ENCODE measurements at regions not wholly inside any gene's neighbourhood (a gene's known extent, or its start where the extent isn't known, plus 50 kb on each side); places are given as distances from the start of the nearest gene placed in this dataset.
"Not testable (repeated sequence)": the region's sequence is repeated elsewhere in the genome, so short reads cannot be mapped to it uniquely, and the experiment has no call there.

DNA sequence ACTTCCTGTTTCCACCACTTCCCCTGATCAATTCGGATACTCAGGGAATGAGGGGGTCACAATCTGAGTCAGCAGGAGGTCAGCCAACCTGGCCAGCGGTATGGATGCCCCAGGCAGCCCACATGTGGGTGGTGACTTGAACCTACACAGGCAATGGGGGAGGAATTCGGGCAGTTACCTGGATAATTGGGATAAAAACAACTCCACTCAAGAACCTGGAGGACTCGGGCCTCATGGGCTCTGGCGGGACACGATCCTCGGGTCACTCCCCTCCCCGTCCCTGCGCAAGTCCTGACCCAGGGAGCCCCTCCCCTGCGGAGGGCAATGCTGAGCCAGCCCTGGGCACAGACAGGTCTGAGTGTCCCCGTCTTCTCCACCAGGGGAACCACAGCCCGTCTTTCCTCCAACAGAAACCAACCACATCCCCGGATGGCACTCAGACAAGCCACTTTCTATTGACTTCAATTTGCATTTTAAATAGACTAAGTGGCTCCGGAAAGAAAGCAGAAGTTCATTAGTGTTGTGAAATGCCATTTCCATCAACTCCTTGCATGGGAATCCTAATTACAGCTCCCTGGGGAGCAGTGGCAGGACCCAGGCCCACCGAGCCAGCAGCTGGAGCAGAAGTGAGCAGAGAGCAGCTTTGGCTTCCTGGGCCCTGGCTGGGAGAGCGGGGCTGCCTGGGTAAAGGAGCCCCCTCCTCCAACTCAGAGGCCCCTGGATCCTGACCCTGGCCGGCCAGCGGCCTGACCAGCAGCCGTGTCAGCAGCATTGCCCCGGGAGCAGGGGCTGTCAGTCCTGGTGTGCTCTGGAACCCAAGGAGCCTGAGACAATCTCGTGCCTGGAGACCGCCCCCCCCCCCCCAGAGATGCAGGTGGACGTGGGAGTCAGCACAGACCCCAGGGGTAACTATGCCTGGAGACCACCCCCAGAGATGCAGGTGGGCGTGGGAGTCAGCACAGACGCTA, 374.1 kb downstream of the ADGRD1 start:
- no peak for FAIRE-seq
- DNase-seq (ENCODE audit: insufficient read length, low spot score) = no peak
- TF ChIP-seq POLR2A (IDR thresholded peaks at IDR 0.05; ENCODE audit: low read depth, low read length) = no peak

GRCh38 chr12:131328861-131329845, 375.4 kb downstream of the ADGRD1 start:
- not testable (repeated sequence) for FAIRE-seq; DNase-seq (ENCODE audit: insufficient read length, low spot score)

- FAIRE-seq = no peak
- no peak for TF ChIP-seq POLR2A (IDR thresholded peaks at IDR 0.05; ENCODE audit: low read depth, low read length)
- DNase-seq (ENCODE audit: insufficient read length, low spot score) = no peak
These were observed 376.6 kb downstream of the ADGRD1 start for GRCh38 chr12:131330106-131330815.

DNA sequence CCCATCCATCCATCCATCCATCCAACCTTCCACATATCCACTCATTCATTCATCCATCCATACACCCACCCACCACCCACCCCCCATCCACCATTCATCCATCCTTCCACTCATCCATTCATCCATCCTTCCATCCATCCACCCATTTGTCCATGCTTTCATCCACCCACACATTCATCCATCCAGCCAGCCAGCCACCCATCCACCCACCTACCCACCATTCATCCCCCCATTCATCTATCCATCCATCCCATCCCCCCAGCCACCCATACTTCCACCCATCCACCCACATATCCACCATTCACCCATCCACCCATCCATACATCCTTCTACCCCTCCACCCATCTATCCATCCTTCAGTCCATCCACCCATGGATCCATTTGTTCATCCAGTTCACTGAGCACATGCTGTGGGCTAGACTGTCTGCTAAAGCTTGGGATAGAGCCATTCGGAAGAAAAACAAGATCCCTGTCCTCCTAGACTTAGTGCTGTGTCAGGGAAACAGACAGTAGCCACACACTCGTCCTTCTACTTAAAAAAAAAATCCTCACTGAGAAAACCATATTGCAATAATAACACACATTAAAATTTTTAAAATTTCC, 377.5 kb downstream of the ADGRD1 start:
- no peak for TF ChIP-seq POLR2A (IDR thresholded peaks at IDR 0.05; ENCODE audit: low read depth, low read length)
- FAIRE-seq = no peak
- no peak for DNase-seq (ENCODE audit: insufficient read length, low spot score)

- TF ChIP-seq POLR2A (IDR thresholded peaks at IDR 0.05; ENCODE audit: low read depth, low read length) = no peak
- FAIRE-seq (no peak), DNase-seq (ENCODE audit: insufficient read length, low spot score) (no peak)
These were observed 378.5 kb downstream of the ADGRD1 start for GRCh38 chr12:131332224-131332623.

GRCh38 chr12:131333136-131333535, 377.8 kb upstream of the SFSWAP start:
- no peak for DNase-seq (ENCODE audit: insufficient read length, low spot score)
- TF ChIP-seq POLR2A (IDR thresholded peaks at IDR 0.05; ENCODE audit: low read depth, low read length) = no peak
- no peak for FAIRE-seq

DNA sequence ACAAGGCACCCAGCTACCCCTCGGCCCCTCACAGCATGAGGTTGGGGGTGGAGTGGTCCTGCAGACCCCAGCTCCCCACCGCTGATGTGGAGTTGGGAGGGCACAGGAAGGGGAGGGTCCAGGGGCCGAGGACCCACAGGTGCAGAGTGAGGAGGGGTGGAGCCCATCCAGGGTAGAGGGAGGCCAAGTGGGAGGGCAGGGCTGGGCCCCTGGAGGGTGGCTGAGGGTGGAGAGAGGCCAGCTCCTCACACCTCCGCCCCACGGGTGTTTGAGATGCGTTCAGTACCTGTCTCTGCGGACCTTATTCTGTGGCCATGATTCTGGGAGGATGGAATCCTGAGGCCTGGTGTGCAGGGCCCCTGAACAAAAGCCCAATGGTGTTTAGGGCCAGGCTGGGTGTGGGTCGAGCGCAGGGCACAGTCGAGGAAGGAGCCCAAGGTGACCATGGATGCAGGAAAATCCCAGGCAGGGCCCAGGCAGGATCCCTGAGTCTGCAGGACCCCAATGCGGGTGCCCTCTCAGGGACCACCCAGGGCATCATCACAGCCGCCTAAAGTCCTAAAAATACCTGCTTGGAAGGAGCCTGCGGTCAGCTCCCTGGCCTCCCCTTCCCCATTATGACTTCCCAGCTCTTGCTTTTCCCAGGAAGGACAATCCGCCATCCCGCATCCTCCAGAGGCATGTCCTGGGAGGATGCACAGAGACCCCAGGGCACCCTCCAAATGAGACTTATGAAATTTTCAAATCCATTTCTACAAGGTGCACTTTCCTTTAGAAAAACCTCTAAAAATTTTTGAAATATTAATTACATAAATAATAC, 377.1 kb upstream of the SFSWAP start:
- no peak for DNase-seq (ENCODE audit: insufficient read length, low spot score)
- FAIRE-seq = no peak
- no peak for TF ChIP-seq POLR2A (IDR thresholded peaks at IDR 0.05; ENCODE audit: low read depth, low read length)

- no peak for DNase-seq (ENCODE audit: insufficient read length, low spot score)
- TF ChIP-seq POLR2A (IDR thresholded peaks at IDR 0.05; ENCODE audit: low read depth, low read length) = no peak
- FAIRE-seq = no peak
These were observed 376.1 kb upstream of the SFSWAP start for GRCh38 chr12:131334835-131335234.

GRCh38 chr12:131335456-131335855, 375.4 kb upstream of the SFSWAP start:
- no peak for TF ChIP-seq POLR2A (IDR thresholded peaks at IDR 0.05; ENCODE audit: low read depth, low read length)
- no peak for FAIRE-seq
- no peak for DNase-seq (ENCODE audit: insufficient read length, low spot score)

GRCh38 chr12:131337861-131338260, 373.0 kb upstream of the SFSWAP start:
- not testable (repeated sequence) for FAIRE-seq; DNase-seq (ENCODE audit: insufficient read length, low spot score)

GRCh38 chr12:131340616-131341210, 370.2 kb upstream of the SFSWAP start:
- no peak for TF ChIP-seq POLR2A (IDR thresholded peaks at IDR 0.05; ENCODE audit: low read depth, low read length)
- FAIRE-seq (no peak), DNase-seq (ENCODE audit: insufficient read length, low spot score) (no peak)

DNA sequence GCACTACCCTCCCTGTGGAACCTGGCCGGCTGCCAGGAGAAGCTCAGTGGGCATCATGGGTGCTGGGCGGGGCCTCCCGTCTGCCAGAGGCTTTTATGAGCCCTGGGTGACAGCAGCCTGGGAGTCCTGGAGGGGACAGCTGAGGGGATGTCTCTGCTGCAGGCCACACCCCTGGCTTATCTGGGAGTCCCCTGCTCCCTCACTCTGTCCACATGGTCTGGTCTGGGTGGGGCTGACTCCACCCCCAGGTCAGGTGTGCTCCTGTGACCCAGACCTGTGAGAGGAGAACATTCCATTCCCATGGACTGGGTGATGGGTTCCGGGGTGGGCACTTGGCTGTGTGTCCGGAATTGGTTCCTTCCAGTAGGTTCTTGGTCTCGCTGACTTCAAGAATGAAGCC, 369.3 kb upstream of the SFSWAP start:
- DNase-seq (ENCODE audit: insufficient read length, low spot score); FAIRE-seq: not testable (repeated sequence)

- not testable (repeated sequence) for DNase-seq (ENCODE audit: insufficient read length, low spot score); FAIRE-seq
These were observed 367.5 kb upstream of the SFSWAP start for GRCh38 chr12:131343436-131343835.

- FAIRE-seq; DNase-seq (ENCODE audit: insufficient read length, low spot score): not testable (repeated sequence)
These were observed 366.0 kb upstream of the SFSWAP start for GRCh38 chr12:131344715-131345520.

All from H54 (cell line).